ENCODE measurements at regions not wholly inside any gene's neighbourhood (a gene's known extent, or its start where the extent isn't known, plus 50 kb on each side); places are given as distances from the start of the nearest gene placed in this dataset.

- Histone ChIP-seq H3K79me2 (ENCODE audit: control insufficient read depth, insufficient read depth, low read length) (no peaks in the 10 kb centered on the region), H3K36me3 (ENCODE audit: control insufficient read depth, insufficient read depth, low read length) (no peaks in the 10 kb centered on the region), H3K4me2 (ENCODE audit: extremely low read depth, insufficient read depth, low read length) (no peak overlapping the region), H3K4me1 (ENCODE audit: control insufficient read depth, extremely low read depth, insufficient read depth, low read length) (no peaks in the 10 kb centered on the region), H2AFZ (ENCODE audit: low read length) (no peak overlapping the region), H3K9ac (ENCODE audit: insufficient read depth, low read length) (no peak overlapping the region), H3K4me3 (replicated peaks in 1 of 4; ENCODE audit: control extremely low read depth in 1 of 4, insufficient read depth in 1 of 4, low read depth in 3 of 4, low read length in 4 of 4) (no peak overlapping the region), H3K27ac (ENCODE audit: insufficient read depth, low read length) (no peak overlapping the region), H4K20me1 (ENCODE audit: control insufficient read depth, extremely low read depth, insufficient read depth, low read length) (no peaks in the 10 kb centered on the region), H3K27me3 (ENCODE audit: control insufficient read depth, insufficient read depth, low read length) (no peaks in the 10 kb centered on the region), H3K9me3 (ENCODE audit: control insufficient read depth, insufficient read depth, low read depth, low read length) (no peaks in the 10 kb centered on the region)
- TF ChIP-seq EZH2 (IDR thresholded peaks at IDR 0.05; ENCODE audit: low read length, missing control alignments): no peak
- TF ChIP-seq CTCF (conservative IDR thresholded peaks at IDR 0.05 in 1 of 2, IDR thresholded peaks at IDR 0.05 in 1 of 2; ENCODE audit: low read depth in 1 of 2, low read length in 2 of 2): no peak
- DNase-seq (ENCODE audit: low read depth in 2 of 2): peak in 1 of 2 donors; percentile 12
These were observed 83.4 kb upstream of the ODAD2 start for GRCh38 chr10:28082316-28082715.

- Histone ChIP-seq H3K9ac (ENCODE audit: insufficient read depth, low read length) (no peak overlapping the region), H3K36me3 (ENCODE audit: control insufficient read depth, insufficient read depth, low read length) (no peaks in the 10 kb centered on the region)
These were observed 79.0 kb upstream of the ODAD2 start for GRCh38 chr10:28077889-28078288.

GRCh38 chr10:28075424-28075823, 76.5 kb upstream of the ODAD2 start:
- TF ChIP-seq EZH2 (IDR thresholded peaks at IDR 0.05; ENCODE audit: low read length, missing control alignments) (no peak), CTCF (conservative IDR thresholded peaks at IDR 0.05 in 1 of 2, IDR thresholded peaks at IDR 0.05 in 1 of 2; ENCODE audit: low read depth in 1 of 2, low read length in 2 of 2) (no peak)
- Histone ChIP-seq H3K36me3 (ENCODE audit: control insufficient read depth, insufficient read depth, low read length) (no peaks in the 10 kb centered on the region), H3K27me3 (ENCODE audit: control insufficient read depth, insufficient read depth, low read length) (no peaks in the 10 kb centered on the region), H4K20me1 (ENCODE audit: control insufficient read depth, extremely low read depth, insufficient read depth, low read length) (no peaks in the 10 kb centered on the region), H3K9me3 (ENCODE audit: control insufficient read depth, insufficient read depth, low read depth, low read length) (no peaks in the 10 kb centered on the region), H3K4me2 (ENCODE audit: extremely low read depth, insufficient read depth, low read length) (no peak overlapping the region), H2AFZ (ENCODE audit: low read length) (no peak overlapping the region), H3K4me3 (replicated peaks in 1 of 4; ENCODE audit: control extremely low read depth in 1 of 4, insufficient read depth in 1 of 4, low read depth in 3 of 4, low read length in 4 of 4) (no peak overlapping the region), H3K9ac (ENCODE audit: insufficient read depth, low read length) (no peak overlapping the region), H3K79me2 (ENCODE audit: control insufficient read depth, insufficient read depth, low read length) (no peaks in the 10 kb centered on the region), H3K4me1 (ENCODE audit: control insufficient read depth, extremely low read depth, insufficient read depth, low read length) (no peaks in the 10 kb centered on the region), H3K27ac (ENCODE audit: insufficient read depth, low read length) (no peak overlapping the region)
- no peak for DNase-seq (ENCODE audit: low read depth in 2 of 2)

More at GRCh38 chr10:28077889-28078288, 79.0 kb upstream of the ODAD2 start:
- Histone ChIP-seq H3K27me3 (ENCODE audit: control insufficient read depth, insufficient read depth, low read length) (no peaks in the 10 kb centered on the region), H3K79me2 (ENCODE audit: control insufficient read depth, insufficient read depth, low read length) (no peaks in the 10 kb centered on the region), H3K9me3 (ENCODE audit: control insufficient read depth, insufficient read depth, low read depth, low read length) (no peaks in the 10 kb centered on the region), H3K4me2 (ENCODE audit: extremely low read depth, insufficient read depth, low read length) (no peak overlapping the region), H3K4me1 (ENCODE audit: control insufficient read depth, extremely low read depth, insufficient read depth, low read length) (no peaks in the 10 kb centered on the region), H3K4me3 (replicated peaks in 1 of 4; ENCODE audit: control extremely low read depth in 1 of 4, insufficient read depth in 1 of 4, low read depth in 3 of 4, low read length in 4 of 4) (no peak overlapping the region), H3K27ac (ENCODE audit: insufficient read depth, low read length) (no peak overlapping the region), H4K20me1 (ENCODE audit: control insufficient read depth, extremely low read depth, insufficient read depth, low read length) (no peaks in the 10 kb centered on the region), H2AFZ (ENCODE audit: low read length) (no peak overlapping the region)
- peak in 1 of 2 donors; percentile 76 for DNase-seq (ENCODE audit: low read depth in 2 of 2)
- TF ChIP-seq EZH2 (IDR thresholded peaks at IDR 0.05; ENCODE audit: low read length, missing control alignments): no peak
- no peak for TF ChIP-seq CTCF (conservative IDR thresholded peaks at IDR 0.05 in 1 of 2, IDR thresholded peaks at IDR 0.05 in 1 of 2; ENCODE audit: low read depth in 1 of 2, low read length in 2 of 2)
